Neutrophil (primary cell): ENCODE measurements at regions not wholly inside any gene's neighbourhood (a gene's known extent, or its start where the extent isn't known, plus 50 kb on each side); places are given as distances from the start of the nearest gene placed in this dataset.

Source experiments
- H3K27ac ChIP-seq: fragments of 200-600 bp; sonication (generic); 2 replicates; pipeline ENCODE4 v1.5.1; 2016; ENCODE audit warnings: mild to moderate bottlenecking, moderate library complexity
- H3K27me3 ChIP-seq: fragments of 200-600 bp; sonication (generic); 2 replicates; pipeline ENCODE4 v1.6.0; 2016; ENCODE audit warnings: mild to moderate bottlenecking
- H3K36me3 ChIP-seq: fragments of 200-600 bp; sonication (generic); 2 replicates; pipeline ENCODE4 v1.5.1; 2017
- H3K4me1 ChIP-seq, 2 experiments: fragments of 200-600 bp in 1 of 2; sonication (generic) in 1 of 2; 1 replicate in 1 of 2; 2 replicates in 1 of 2; pipeline versions ENCODE4 v1.5.1 to v1.6.1; 2013 to 2016; ENCODE audit warnings: low read depth in 1 of 2, low read length in 1 of 2, mild to moderate bottlenecking in 1 of 2, moderate library complexity in 1 of 2; ENCODE audit not compliant: control insufficient read depth in 1 of 2, insufficient read depth in 1 of 2
- H3K4me3 ChIP-seq, 2 experiments: fragments of 200-600 bp in 1 of 2; sonication (generic) in 1 of 2; 1 replicate in 1 of 2; 2 replicates in 1 of 2; pipeline ENCODE4 v1.5.1; 2013 to 2016; ENCODE audit warnings: low read depth in 1 of 2, low read length in 1 of 2, mild to moderate bottlenecking in 1 of 2, moderate library complexity in 1 of 2
- H3K9me3 ChIP-seq: fragments of 200-600 bp; sonication (generic); 2 replicates; pipeline ENCODE4 v1.5.1; 2016
- TF ChIP-seq, protein P1 (sequence below): fragments of 200-600 bp; sonication (generic); IDR thresholded peaks from 2 replicates; pipeline ENCODE4 v1.5.1; 2016; ENCODE audit warnings: antibody characterized with exemption

DNA sequence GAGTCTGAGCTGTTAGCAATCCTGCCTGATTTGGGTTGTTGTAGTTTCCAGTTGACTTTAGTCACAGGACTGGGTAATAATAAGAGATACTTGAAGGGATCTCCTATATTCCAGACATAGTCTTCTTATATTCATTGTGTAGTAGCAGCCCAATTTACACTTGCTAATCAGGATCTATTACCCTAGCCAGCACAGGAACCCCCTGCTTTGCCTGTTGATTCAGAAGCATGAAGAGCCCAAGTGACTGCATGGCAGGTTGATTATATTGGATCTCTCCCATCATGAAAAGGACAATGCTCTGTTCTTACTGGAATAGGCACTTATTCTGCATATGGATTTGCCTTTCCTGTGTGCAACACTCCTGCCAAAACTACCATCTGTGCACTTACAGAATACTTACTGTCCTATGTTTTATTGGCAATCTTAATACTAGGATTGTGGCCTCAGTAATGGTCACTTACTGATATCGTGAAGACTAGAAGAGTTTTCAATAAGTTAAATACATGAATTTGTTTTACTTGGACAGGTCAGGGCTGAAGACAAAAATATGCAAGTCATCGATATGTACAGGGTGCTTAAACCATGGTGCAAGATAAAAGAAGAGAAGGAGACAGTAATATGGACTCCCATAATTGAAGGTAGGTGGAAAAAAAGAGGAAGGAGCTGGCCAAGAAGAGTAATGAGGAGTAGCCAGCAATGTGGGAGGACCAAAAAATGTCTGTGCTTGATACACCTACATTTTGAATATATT is 304.1 kb downstream of the MCTP2 start:
- Histone ChIP-seq H3K27ac (no peak overlapping the region), H3K4me1 (no peaks in the 10 kb centered on the region), H3K27me3 (peaks cover 8% of the 10 kb centered on the region), H3K9me3 (no peaks in the 10 kb centered on the region), H3K36me3 (no peaks in the 10 kb centered on the region), H3K4me3 (no peak overlapping the region)
- TF ChIP-seq, protein P1, sequence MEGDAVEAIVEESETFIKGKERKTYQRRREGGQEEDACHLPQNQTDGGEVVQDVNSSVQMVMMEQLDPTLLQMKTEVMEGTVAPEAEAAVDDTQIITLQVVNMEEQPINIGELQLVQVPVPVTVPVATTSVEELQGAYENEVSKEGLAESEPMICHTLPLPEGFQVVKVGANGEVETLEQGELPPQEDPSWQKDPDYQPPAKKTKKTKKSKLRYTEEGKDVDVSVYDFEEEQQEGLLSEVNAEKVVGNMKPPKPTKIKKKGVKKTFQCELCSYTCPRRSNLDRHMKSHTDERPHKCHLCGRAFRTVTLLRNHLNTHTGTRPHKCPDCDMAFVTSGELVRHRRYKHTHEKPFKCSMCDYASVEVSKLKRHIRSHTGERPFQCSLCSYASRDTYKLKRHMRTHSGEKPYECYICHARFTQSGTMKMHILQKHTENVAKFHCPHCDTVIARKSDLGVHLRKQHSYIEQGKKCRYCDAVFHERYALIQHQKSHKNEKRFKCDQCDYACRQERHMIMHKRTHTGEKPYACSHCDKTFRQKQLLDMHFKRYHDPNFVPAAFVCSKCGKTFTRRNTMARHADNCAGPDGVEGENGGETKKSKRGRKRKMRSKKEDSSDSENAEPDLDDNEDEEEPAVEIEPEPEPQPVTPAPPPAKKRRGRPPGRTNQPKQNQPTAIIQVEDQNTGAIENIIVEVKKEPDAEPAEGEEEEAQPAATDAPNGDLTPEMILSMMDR, result no peak

DNA sequence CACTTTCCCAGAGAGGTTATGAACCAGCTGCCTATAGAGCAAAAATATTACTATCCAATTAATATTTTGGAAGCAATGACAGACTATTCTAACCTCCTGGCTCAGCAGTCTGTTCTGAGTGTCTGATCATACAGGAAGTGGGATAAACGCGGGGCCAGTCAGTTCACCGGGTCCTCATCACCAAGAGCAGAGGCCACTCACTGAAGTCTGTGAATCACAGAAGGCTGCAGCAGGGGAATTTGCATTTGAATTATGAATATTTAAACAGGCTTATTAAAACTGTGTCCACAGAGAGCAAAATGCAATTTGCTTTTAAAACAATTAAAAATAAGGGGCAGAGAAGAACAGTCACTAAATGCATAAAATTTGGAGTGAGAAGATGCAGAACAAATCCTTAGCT is 305.2 kb downstream of the MCTP2 start:
- H3K27ac ChIP-seq, result no peak overlapping the region
- no peaks in the 10 kb centered on the region for H3K4me1 ChIP-seq
- peaks cover 8% of the 10 kb centered on the region for H3K27me3 ChIP-seq
- no peaks in the 10 kb centered on the region for H3K36me3 ChIP-seq
- H3K9me3 ChIP-seq, result no peaks in the 10 kb centered on the region
- no peak overlapping the region for H3K4me3 ChIP-seq
- TF ChIP-seq, protein P1, result no peak

DNA sequence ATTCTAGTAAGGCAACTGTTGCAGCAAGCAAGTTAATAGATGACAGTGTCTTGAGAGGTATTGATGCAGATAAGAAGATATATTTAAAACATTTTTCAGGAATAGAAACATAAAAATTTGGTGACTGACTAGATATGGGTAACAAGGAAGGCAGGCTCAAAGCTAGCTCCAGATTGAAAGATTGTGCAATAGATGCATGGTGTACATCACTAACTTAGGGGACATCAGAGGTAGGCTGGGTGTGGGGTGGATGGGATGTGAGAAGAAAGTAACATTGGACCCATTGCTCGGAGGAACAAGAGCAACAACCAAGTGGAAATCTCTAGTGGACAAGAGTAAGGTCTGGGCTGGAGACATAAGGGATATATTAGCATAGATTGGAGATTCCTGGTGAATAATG is 306.9 kb downstream of the MCTP2 start:
- Histone ChIP-seq H3K4me1 (no peaks in the 10 kb centered on the region), H3K4me3 (no peak overlapping the region), H3K27me3 (peaks cover 9% of the 10 kb centered on the region), H3K27ac (no peak overlapping the region), H3K36me3 (no peaks in the 10 kb centered on the region), H3K9me3 (no peaks in the 10 kb centered on the region)
- TF ChIP-seq, protein P1, result no peak

DNA sequence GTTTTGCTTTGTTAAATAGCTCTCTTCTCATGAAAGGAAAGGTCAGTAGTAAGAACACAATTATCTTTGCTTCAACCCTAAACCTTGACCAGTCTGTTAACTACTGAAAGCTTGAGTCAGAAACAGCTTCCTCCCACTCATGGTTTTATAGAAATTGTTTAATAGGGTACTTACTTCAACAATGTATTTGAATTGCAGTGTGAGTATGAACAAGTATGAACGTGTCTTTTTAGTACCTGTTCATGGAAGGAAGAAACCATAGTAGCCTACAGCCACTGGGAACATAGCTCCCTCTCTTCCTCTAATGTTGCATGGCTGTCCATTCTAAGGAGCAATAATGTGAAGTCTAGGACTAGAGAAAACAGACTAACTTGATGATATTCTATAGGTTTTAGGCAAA is 311.0 kb downstream of the MCTP2 start:
- TF ChIP-seq, protein P1, result no peak
- H3K27ac ChIP-seq, result no peak overlapping the region
- peaks cover 21% of the 10 kb centered on the region for H3K27me3 ChIP-seq
- H3K4me3 ChIP-seq, result no peak overlapping the region
- H3K9me3 ChIP-seq, result no peaks in the 10 kb centered on the region
- no peaks in the 10 kb centered on the region for H3K4me1 ChIP-seq
- H3K36me3 ChIP-seq, result no peaks in the 10 kb centered on the region

DNA sequence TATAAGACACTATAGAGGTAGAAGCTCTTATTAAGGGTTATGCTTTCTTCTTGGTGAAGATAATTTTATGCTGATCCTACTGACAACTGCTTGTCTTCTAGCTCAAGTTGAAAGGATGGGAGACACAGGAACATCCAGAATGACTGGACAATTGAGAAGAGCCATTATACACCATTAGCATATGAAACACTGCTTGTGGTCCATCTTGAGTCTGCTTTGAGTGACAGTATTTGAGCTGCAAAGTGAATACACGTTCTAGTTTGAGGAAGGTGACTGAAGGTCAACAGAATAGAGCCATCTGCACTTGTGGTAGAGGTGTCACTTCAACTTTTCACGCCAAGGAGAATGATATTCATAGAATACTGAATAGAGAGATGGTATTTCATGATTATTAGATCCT is 315.4 kb downstream of the MCTP2 start:
- H3K4me3 ChIP-seq, result no peak overlapping the region
- TF ChIP-seq, protein P1, result no peak
- H3K27ac ChIP-seq, result no peak overlapping the region
- no peaks in the 10 kb centered on the region for H3K9me3 ChIP-seq
- peaks cover 25% of the 10 kb centered on the region for H3K27me3 ChIP-seq
- H3K4me1 ChIP-seq, result no peaks in the 10 kb centered on the region
- no peaks in the 10 kb centered on the region for H3K36me3 ChIP-seq
